ENCODE measurements at regions not wholly inside any gene's neighbourhood (a gene's known extent, or its start where the extent isn't known, plus 50 kb on each side); places are given as distances from the start of the nearest gene placed in this dataset.

DNA sequence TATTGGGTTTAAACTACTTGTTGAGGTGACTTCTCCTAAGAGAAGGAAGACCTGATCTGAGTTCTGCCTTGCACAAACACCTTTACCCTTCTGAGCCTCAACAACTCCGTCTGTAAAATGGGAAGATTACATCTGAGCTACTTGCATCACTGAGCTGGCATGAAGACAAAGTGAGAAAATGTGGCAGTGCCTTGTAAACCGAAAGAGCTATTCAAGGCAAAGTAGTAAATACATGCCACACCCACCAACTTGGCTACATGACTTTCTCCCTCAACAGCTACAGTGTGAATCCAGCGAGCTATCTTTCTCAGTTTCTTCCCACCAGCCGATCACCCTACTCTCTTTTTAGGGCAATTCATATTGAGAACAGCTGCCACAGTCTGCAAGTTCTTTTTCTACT lies 148.3 kb downstream of the FOXB1 start:
- ATAC-seq (no peak), DNase-seq (ENCODE audit: low spot score) (no peak)
- H3K27me3 ChIP-seq (ENCODE audit: insufficient read depth) = no peaks in the 10 kb centered on the region
- no peaks in the 10 kb centered on the region for H3K36me3 ChIP-seq (ENCODE audit: insufficient read depth)
- no peak overlapping the region for H3K27ac ChIP-seq (ENCODE audit: low read depth)
- H3K27ac Mint-ChIP-seq = no peak overlapping the region
- H3K9me3 Mint-ChIP-seq = no peaks in the 10 kb centered on the region
- H4K20me1 ChIP-seq (replicated peaks; ENCODE audit: insufficient read depth) = no peaks in the 10 kb centered on the region
- H3K36me3 Mint-ChIP-seq (ENCODE audit: low read depth) = no peaks in the 10 kb centered on the region
- H3K4me1 ChIP-seq (ENCODE audit: insufficient read depth) = peaks cover 45% of the 10 kb centered on the region
- H3K9me2 ChIP-seq (ENCODE audit: insufficient read depth) = no peaks in the 10 kb centered on the region
- H3K4me3 Mint-ChIP-seq = no peak overlapping the region
- H3K4me1 Mint-ChIP-seq = peaks cover 38% of the 10 kb centered on the region
- no peaks in the 10 kb centered on the region for H3K79me2 ChIP-seq (replicated peaks; ENCODE audit: insufficient read depth)
- H3K27me3 Mint-ChIP-seq (ENCODE audit: insufficient read depth, low read depth, poor library complexity) = no peaks in the 10 kb centered on the region
- no peak overlapping the region for H3K4me2 ChIP-seq
- no peak overlapping the region for H3K4me3 ChIP-seq
- H3F3A ChIP-seq (replicated peaks; ENCODE audit: low read depth) = no peaks in the 10 kb centered on the region
- TF ChIP-seq STAT1 (IDR thresholded peaks at IDR 0.05; ENCODE audit: unreplicated experiment) = no peak
- TF ChIP-seq, protein P1, sequence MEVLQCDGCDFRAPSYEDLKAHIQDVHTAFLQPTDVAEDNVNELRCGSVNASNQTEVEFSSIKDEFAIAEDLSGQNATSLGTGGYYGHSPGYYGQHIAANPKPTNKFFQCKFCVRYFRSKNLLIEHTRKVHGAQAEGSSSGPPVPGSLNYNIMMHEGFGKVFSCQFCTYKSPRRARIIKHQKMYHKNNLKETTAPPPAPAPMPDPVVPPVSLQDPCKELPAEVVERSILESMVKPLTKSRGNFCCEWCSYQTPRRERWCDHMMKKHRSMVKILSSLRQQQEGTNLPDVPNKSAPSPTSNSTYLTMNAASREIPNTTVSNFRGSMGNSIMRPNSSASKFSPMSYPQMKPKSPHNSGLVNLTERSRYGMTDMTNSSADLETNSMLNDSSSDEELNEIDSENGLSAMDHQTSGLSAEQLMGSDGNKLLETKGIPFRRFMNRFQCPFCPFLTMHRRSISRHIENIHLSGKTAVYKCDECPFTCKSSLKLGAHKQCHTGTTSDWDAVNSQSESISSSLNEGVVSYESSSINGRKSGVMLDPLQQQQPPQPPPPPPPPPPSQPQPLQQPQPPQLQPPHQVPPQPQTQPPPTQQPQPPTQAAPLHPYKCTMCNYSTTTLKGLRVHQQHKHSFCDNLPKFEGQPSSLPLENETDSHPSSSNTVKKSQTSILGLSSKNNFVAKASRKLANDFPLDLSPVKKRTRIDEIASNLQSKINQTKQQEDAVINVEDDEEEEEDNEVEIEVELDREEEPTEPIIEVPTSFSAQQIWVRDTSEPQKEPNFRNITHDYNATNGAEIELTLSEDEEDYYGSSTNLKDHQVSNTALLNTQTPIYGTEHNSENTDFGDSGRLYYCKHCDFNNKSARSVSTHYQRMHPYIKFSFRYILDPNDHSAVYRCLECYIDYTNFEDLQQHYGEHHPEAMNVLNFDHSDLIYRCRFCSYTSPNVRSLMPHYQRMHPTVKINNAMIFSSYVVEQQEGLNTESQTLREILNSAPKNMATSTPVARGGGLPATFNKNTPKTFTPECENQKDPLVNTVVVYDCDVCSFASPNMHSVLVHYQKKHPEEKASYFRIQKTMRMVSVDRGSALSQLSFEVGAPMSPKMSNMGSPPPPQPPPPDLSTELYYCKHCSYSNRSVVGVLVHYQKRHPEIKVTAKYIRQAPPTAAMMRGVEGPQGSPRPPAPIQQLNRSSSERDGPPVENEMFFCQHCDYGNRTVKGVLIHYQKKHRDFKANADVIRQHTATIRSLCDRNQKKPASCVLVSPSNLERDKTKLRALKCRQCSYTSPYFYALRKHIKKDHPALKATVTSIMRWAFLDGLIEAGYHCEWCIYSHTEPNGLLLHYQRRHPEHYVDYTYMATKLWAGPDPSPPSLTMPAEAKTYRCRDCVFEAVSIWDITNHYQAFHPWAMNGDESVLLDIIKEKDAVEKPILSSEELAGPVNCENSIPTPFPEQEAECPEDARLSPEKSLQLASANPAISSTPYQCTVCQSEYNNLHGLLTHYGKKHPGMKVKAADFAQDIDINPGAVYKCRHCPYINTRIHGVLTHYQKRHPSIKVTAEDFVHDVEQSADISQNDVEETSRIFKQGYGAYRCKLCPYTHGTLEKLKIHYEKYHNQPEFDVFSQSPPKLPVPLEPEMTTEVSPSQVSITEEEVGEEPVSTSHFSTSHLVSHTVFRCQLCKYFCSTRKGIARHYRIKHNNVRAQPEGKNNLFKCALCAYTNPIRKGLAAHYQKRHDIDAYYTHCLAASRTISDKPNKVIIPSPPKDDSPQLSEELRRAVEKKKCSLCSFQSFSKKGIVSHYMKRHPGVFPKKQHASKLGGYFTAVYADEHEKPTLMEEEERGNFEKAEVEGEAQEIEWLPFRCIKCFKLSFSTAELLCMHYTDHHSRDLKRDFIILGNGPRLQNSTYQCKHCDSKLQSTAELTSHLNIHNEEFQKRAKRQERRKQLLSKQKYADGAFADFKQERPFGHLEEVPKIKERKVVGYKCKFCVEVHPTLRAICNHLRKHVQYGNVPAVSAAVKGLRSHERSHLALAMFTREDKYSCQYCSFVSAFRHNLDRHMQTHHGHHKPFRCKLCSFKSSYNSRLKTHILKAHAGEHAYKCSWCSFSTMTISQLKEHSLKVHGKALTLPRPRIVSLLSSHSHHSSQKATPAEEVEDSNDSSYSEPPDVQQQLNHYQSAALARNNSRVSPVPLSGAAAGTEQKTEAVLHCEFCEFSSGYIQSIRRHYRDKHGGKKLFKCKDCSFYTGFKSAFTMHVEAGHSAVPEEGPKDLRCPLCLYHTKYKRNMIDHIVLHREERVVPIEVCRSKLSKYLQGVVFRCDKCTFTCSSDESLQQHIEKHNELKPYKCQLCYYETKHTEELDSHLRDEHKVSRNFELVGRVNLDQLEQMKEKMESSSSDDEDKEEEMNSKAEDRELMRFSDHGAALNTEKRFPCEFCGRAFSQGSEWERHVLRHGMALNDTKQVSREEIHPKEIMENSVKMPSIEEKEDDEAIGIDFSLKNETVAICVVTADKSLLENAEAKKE (CRISPR knock-in tag; IDR thresholded peaks at IDR 0.05) = no peak
- TF ChIP-seq, protein P2, sequence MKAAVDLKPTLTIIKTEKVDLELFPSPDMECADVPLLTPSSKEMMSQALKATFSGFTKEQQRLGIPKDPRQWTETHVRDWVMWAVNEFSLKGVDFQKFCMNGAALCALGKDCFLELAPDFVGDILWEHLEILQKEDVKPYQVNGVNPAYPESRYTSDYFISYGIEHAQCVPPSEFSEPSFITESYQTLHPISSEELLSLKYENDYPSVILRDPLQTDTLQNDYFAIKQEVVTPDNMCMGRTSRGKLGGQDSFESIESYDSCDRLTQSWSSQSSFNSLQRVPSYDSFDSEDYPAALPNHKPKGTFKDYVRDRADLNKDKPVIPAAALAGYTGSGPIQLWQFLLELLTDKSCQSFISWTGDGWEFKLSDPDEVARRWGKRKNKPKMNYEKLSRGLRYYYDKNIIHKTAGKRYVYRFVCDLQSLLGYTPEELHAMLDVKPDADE (IDR thresholded peaks at IDR 0.05) = no peak
- TF ChIP-seq, protein P3, sequence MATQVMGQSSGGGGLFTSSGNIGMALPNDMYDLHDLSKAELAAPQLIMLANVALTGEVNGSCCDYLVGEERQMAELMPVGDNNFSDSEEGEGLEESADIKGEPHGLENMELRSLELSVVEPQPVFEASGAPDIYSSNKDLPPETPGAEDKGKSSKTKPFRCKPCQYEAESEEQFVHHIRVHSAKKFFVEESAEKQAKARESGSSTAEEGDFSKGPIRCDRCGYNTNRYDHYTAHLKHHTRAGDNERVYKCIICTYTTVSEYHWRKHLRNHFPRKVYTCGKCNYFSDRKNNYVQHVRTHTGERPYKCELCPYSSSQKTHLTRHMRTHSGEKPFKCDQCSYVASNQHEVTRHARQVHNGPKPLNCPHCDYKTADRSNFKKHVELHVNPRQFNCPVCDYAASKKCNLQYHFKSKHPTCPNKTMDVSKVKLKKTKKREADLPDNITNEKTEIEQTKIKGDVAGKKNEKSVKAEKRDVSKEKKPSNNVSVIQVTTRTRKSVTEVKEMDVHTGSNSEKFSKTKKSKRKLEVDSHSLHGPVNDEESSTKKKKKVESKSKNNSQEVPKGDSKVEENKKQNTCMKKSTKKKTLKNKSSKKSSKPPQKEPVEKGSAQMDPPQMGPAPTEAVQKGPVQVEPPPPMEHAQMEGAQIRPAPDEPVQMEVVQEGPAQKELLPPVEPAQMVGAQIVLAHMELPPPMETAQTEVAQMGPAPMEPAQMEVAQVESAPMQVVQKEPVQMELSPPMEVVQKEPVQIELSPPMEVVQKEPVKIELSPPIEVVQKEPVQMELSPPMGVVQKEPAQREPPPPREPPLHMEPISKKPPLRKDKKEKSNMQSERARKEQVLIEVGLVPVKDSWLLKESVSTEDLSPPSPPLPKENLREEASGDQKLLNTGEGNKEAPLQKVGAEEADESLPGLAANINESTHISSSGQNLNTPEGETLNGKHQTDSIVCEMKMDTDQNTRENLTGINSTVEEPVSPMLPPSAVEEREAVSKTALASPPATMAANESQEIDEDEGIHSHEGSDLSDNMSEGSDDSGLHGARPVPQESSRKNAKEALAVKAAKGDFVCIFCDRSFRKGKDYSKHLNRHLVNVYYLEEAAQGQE (IDR thresholded peaks at IDR 0.05; ENCODE audit: unreplicated experiment) = no peak
- no peak overlapping the region for H2AFZ ChIP-seq
